HepG2 (cell line): ENCODE measurements at regions not wholly inside any gene's neighbourhood (a gene's known extent, or its start where the extent isn't known, plus 50 kb on each side); places are given as distances from the start of the nearest gene placed in this dataset.

Source experiments
- ATAC-seq: fragments of 200-7000 bp; cut with Tn5 transposase; 3 replicates; pipeline ENCODE4 v1.9.1; 2020; ENCODE audit warnings: mild to moderate bottlenecking, moderate library complexity
- BruUV-seq: library from RNA; stranded (reverse); fragments of 400-500 nt; replicated peaks from 2 replicates; lab custom pipeline; 2021; lab: Mats Ljungman, UMichigan
- CTCF ChIA-PET: fragments of 300-600 bp; formaldehyde crosslinking; extraction: SDS; loops from one replicate; lab custom pipeline; 2021; ENCODE audit warnings: low total read pairs, inconsistent platforms, low intra/inter-chr PET ratio; lab: Yijun Ruan, JAX
- POLR2A ChIA-PET: fragments of 350-600 bp; sonication (Branson Sonifier 250); formaldehyde crosslinking; loops from one replicate; lab custom pipeline; 2020; ENCODE audit warnings: antibody characterized with exemption, inconsistent platforms; lab: Yijun Ruan, JAX
- DNase-seq: peaks from one replicate; pipeline ENCODE4 v3.0.0-alpha.2; 2015; ENCODE audit warnings: low spot score
- FAIRE-seq: peaks from 3 replicates; lab custom pipeline; 2011; peaks lifted over from hg19 to GRCh38; lab: Jason Lieb, UNC
- H2AFZ ChIP-seq: one replicate; pipeline ENCODE4 v1.6.1; 2011; ENCODE audit warnings: low read length, inconsistent platforms
- H3K27ac ChIP-seq: fragments of 300-600 bp; 3 replicates; pipeline ENCODE4 v1.8.0; 2011; ENCODE audit warnings: mixed run types, mild to moderate bottlenecking, mixed read lengths, low read length, inconsistent platforms; ENCODE audit not compliant: insufficient read depth; ENCODE audit errors: extremely low read length
- H3K27me3 ChIP-seq, 2 experiments: fragments of 200-600 bp in 1 of 2; 2 replicates in 1 of 2; 3 replicates in 1 of 2; pipeline versions ENCODE4 v1.6.0 to v1.8.0; 2011; ENCODE audit warnings: low read length in 2 of 2, mild to moderate bottlenecking in 2 of 2, moderate library complexity in 2 of 2, inconsistent platforms in 1 of 2; ENCODE audit not compliant: insufficient read depth in 2 of 2, control insufficient read depth in 1 of 2
- H3K36me3 ChIP-seq, 2 experiments: fragments of 200-600 bp in 1 of 2; replicated peaks in 1 of 2; 2 replicates in 1 of 2; 3 replicates in 1 of 2; pipeline versions ENCODE4 v1.5.1 to v1.8.0; 2011; ENCODE audit warnings: low read length in 2 of 2, inconsistent platforms in 1 of 2; ENCODE audit not compliant: insufficient read depth in 2 of 2, control insufficient read depth in 1 of 2
- H3K4me1 ChIP-seq: 2 replicates; pipeline ENCODE4 v1.5.1; 2012; ENCODE audit warnings: low read length, inconsistent platforms; ENCODE audit not compliant: insufficient read depth
- H3K4me2 ChIP-seq: 2 replicates; pipeline ENCODE4 v1.6.0; 2011; ENCODE audit warnings: low read depth, low read length, inconsistent platforms
- H3K4me3 ChIP-seq, 3 experiments: fragments of 200-600 bp in 1 of 3; sonication (generic), shearing (Covaris generic) in 1 of 3; replicated peaks in 1 of 3; 2 replicates each; pipeline ENCODE4 v1.5.1; 2011 to 2016; ENCODE audit warnings: low read length in 3 of 3, inconsistent platforms in 2 of 3, low read depth in 2 of 3, mild to moderate bottlenecking in 2 of 3, control low read depth in 1 of 3, mixed read lengths in 1 of 3; ENCODE audit not compliant: insufficient read depth in 1 of 3
- H3K79me2 ChIP-seq: one replicate; pipeline ENCODE4 v1.6.1; 2011; ENCODE audit warnings: low read length, inconsistent platforms; ENCODE audit not compliant: insufficient read depth
- H3K9ac ChIP-seq: 2 replicates; pipeline ENCODE4 v1.6.0; 2011; ENCODE audit warnings: mild to moderate bottlenecking, low read depth, low read length, inconsistent platforms; ENCODE audit not compliant: insufficient read depth
- H3K9me3 ChIP-seq: 2 replicates; pipeline ENCODE4 v1.5.1; 2012; ENCODE audit warnings: mild to moderate bottlenecking, low read length
- H4K20me1 ChIP-seq: 2 replicates; pipeline ENCODE4 v1.6.0; 2011; ENCODE audit warnings: inconsistent platforms, mild to moderate bottlenecking, low read length, moderate library complexity; ENCODE audit not compliant: insufficient read depth
- CEBPG ChIP-seq: IDR thresholded peaks from 2 replicates; pipeline ENCODE4 v1.6.1; 2016
- ISX ChIP-seq: sonication (generic); formaldehyde crosslinking; conservative IDR thresholded peaks from 2 replicates; pipeline ENCODE4 v1.5.0; 2020; ENCODE audit warnings: missing genetic modification reagents
- MAFF ChIP-seq: IDR thresholded peaks from 2 replicates; pipeline ENCODE4 v1.6.1; 2011; ENCODE audit warnings: low read depth, low read length, improper control_type of control experiment
- MED13 ChIP-seq: sonication (generic); formaldehyde crosslinking; IDR thresholded peaks from 2 replicates; pipeline ENCODE4 v1.5.0; 2020; ENCODE audit warnings: missing genetic modification reagents
- PHF20 ChIP-seq: sonication (generic); formaldehyde crosslinking; IDR thresholded peaks from 2 replicates; pipeline ENCODE4 v1.5.0; 2020; ENCODE audit warnings: mild to moderate bottlenecking, missing genetic modification reagents
- ZBTB38 ChIP-seq: sonication (generic); formaldehyde crosslinking; IDR thresholded peaks from 2 replicates; pipeline ENCODE4 v1.5.1; 2020; ENCODE audit warnings: mild to moderate bottlenecking, missing genetic modification reagents
- ZMAT3 ChIP-seq: sonication (generic); formaldehyde crosslinking; conservative IDR thresholded peaks from 2 replicates; pipeline ENCODE4 v1.7.0; 2021; ENCODE audit warnings: missing genetic modification reagents
- ZNF12 ChIP-seq: sonication (generic); formaldehyde crosslinking; IDR thresholded peaks from 2 replicates; pipeline ENCODE4 v1.5.0; 2020; ENCODE audit warnings: missing genetic modification reagents
- ZNF234 ChIP-seq: sonication (generic); formaldehyde crosslinking; conservative IDR thresholded peaks from 2 replicates; pipeline ENCODE4 v1.5.1; 2020; ENCODE audit warnings: mild to moderate bottlenecking, missing genetic modification reagents
- ZNF569 ChIP-seq: sonication (generic); formaldehyde crosslinking; IDR thresholded peaks from 2 replicates; pipeline ENCODE4 v1.5.0; 2020; ENCODE audit warnings: mild to moderate bottlenecking, missing genetic modification reagents, moderate library complexity, borderline replicate concordance
- ZNF780A ChIP-seq: sonication (generic); formaldehyde crosslinking; IDR thresholded peaks from 2 replicates; pipeline ENCODE4 v1.8.0; 2022; ENCODE audit warnings: mild to moderate bottlenecking, missing genetic modification reagents, moderate library complexity
- WGBS: methylation state at CpG from one replicate; pipeline ENCODE4 v1.1.6; 2017; ENCODE audit warnings: low lambda C conversion rate; 5-methylcytosine and 5-hydroxymethylcytosine counted together
- in situ Hi-C: cut with HindIII; loops from 2 replicates; pipeline ENCODE4 v1.10.0; 2017; ENCODE audit warnings: low pct_unique_long_range_greater_than_20kb; ENCODE audit not compliant: extremely low pct_ligation_motif_present
- intact Hi-C: fragments of 100-400 bp; cut with micrococcal nuclease; formaldehyde crosslinking; loops from one replicate; pipeline ENCODE4 v1.10.0; 2022; ENCODE audit not compliant: unreplicated experiment
- TF ChIP-seq, protein P1 (sequence below): IDR thresholded peaks from 2 replicates; pipeline ENCODE4 v1.6.1; 2016; ENCODE audit warnings: low read depth, control low read depth
- TF ChIP-seq, protein P2 (sequence below): sonication (generic); formaldehyde crosslinking; IDR thresholded peaks from 2 replicates; pipeline ENCODE4 v1.4.0; 2020; ENCODE audit warnings: missing genetic modification reagents, low read depth, mild to moderate bottlenecking, borderline replicate concordance
- TF ChIP-seq, protein P3 (sequence below): sonication (generic); formaldehyde crosslinking; IDR thresholded peaks from 2 replicates; pipeline ENCODE4 v1.5.0; 2020; ENCODE audit warnings: mild to moderate bottlenecking, missing genetic modification reagents
- TF ChIP-seq, protein P4 (sequence below): sonication (generic); formaldehyde crosslinking; IDR thresholded peaks from 2 replicates; pipeline ENCODE4 v1.4.0; 2020; ENCODE audit warnings: low read depth, mild to moderate bottlenecking, missing genetic modification reagents

- FAIRE-seq, result no peak
- no peaks in the 10 kb centered on the region for H4K20me1 ChIP-seq
- BruUV-seq, result no TSS peak
- H3K79me2 ChIP-seq, result no peaks in the 10 kb centered on the region
- H3K27ac ChIP-seq, result no peak overlapping the region
- TF ChIP-seq, protein P1, sequence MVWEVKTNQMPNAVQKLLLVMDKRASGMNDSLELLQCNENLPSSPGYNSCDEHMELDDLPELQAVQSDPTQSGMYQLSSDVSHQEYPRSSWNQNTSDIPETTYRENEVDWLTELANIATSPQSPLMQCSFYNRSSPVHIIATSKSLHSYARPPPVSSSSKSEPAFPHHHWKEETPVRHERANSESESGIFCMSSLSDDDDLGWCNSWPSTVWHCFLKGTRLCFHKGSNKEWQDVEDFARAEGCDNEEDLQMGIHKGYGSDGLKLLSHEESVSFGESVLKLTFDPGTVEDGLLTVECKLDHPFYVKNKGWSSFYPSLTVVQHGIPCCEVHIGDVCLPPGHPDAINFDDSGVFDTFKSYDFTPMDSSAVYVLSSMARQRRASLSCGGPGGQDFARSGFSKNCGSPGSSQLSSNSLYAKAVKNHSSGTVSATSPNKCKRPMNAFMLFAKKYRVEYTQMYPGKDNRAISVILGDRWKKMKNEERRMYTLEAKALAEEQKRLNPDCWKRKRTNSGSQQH (CRISPR knock-in tag), result no peak
- TF ChIP-seq ZNF234 (CRISPR knock-in tag), result no peak
- TF ChIP-seq ZNF569 (CRISPR knock-in tag), result no peak
- TF ChIP-seq, protein P2, sequence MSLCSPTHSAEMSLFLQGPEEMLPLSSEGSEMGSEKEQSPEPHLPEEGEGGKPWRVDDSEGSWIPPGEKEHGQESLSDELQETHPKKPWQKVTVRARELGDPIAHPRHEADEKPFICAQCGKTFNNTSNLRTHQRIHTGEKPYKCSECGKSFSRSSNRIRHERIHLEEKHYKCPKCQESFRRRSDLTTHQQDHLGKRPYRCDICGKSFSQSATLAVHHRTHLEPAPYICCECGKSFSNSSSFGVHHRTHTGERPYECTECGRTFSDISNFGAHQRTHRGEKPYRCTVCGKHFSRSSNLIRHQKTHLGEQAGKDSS (CRISPR knock-in tag), result no peak
- TF ChIP-seq ZNF780A, result no peak
- TF ChIP-seq, protein P3, sequence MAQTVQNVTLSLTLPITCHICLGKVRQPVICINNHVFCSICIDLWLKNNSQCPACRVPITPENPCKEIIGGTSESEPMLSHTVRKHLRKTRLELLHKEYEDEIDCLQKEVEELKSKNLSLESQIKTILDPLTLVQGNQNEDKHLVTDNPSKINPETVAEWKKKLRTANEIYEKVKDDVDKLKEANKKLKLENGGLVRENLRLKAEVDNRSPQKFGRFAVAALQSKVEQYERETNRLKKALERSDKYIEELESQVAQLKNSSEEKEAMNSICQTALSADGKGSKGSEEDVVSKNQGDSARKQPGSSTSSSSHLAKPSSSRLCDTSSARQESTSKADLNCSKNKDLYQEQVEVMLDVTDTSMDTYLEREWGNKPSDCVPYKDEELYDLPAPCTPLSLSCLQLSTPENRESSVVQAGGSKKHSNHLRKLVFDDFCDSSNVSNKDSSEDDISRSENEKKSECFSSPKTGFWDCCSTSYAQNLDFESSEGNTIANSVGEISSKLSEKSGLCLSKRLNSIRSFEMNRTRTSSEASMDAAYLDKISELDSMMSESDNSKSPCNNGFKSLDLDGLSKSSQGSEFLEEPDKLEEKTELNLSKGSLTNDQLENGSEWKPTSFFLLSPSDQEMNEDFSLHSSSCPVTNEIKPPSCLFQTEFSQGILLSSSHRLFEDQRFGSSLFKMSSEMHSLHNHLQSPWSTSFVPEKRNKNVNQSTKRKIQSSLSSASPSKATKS, result no peak
- no peak for TF ChIP-seq CEBPG (CRISPR knock-in tag)
- no peak for TF ChIP-seq MED13
- TF ChIP-seq ZMAT3 (CRISPR knock-in tag), result no peak
- no peak for TF ChIP-seq PHF20 (CRISPR knock-in tag)
- no peak for TF ChIP-seq MAFF
- no peak for TF ChIP-seq ZBTB38
- TF ChIP-seq, protein P4, sequence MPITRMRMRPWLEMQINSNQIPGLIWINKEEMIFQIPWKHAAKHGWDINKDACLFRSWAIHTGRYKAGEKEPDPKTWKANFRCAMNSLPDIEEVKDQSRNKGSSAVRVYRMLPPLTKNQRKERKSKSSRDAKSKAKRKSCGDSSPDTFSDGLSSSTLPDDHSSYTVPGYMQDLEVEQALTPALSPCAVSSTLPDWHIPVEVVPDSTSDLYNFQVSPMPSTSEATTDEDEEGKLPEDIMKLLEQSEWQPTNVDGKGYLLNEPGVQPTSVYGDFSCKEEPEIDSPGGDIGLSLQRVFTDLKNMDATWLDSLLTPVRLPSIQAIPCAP (CRISPR knock-in tag), result no peak
- TF ChIP-seq ISX (CRISPR knock-in tag), result no peak
- no peak for TF ChIP-seq ZNF12 (CRISPR knock-in tag)
- TF ChIP-seq, all 625 proteins: peak for 0
- H3K4me2 ChIP-seq, result no peak overlapping the region
- no peak for DNase-seq
- H2AFZ ChIP-seq, result no peak overlapping the region
- no peaks in the 10 kb centered on the region for H3K9me3 ChIP-seq
- no peak overlapping the region for H3K9ac ChIP-seq
- ChIA-PET POLR2A (no interaction called here), CTCF (no interaction called here)
- intact Hi-C loops (no loop called here), in situ Hi-C loops (no loop called here)
- WGBS, result 21% methylated on average over 7 of the region's 7 CpGs
- H3K4me1 ChIP-seq, result no peaks in the 10 kb centered on the region
- no peak for ATAC-seq
- H3K36me3 ChIP-seq, result no peaks in the 10 kb centered on the region
- peaks cover 0 to 1% of the 10 kb centered on the region in 2 experiments; a peak in 3 of 5 replicates for H3K27me3 ChIP-seq
- no peak overlapping the region for H3K4me3 ChIP-seq
These were observed 469.9 kb upstream of the SMIM21 start for GRCh38 chr18:75897386-75897785.
